T-helper 17 cell (primary cell): ENCODE measurements at regions not wholly inside any gene's neighbourhood (a gene's known extent, or its start where the extent isn't known, plus 50 kb on each side); places are given as distances from the start of the nearest gene placed in this dataset.
"Not testable (repeated sequence)": the region's sequence is repeated elsewhere in the genome, so short reads cannot be mapped to it uniquely, and the experiment has no call there.

Source experiments
- ATAC-seq: fragments of 150-1000 bp; cut with Tn5 transposase; 2 replicates; pipeline ENCODE4 v1.10.0; 2021; ENCODE audit warnings: mild to moderate bottlenecking, moderate library complexity
- DNase-seq, 3 donors: peaks; one replicate each; pipeline versions ENCODE4 v3.0.0 to v3.0.0-alpha.2; 2020 to 2021
- H3K9me3 ChIP-seq: one replicate; pipeline ENCODE4 v1.7.0; 2013; ENCODE audit warnings: low read length, mild to moderate bottlenecking; ENCODE audit not compliant: control insufficient read depth, poor library complexity, severe bottlenecking
- H3K27ac Mint-ChIP-seq: one replicate; pipeline ENCODE4 v1.8.0; 2022; ENCODE audit warnings: mild to moderate bottlenecking, moderate library complexity, mixed read lengths
- H3K27me3 Mint-ChIP-seq: one replicate; pipeline ENCODE4 v1.8.0; 2022; ENCODE audit warnings: mixed read lengths
- H3K36me3 Mint-ChIP-seq: one replicate; pipeline ENCODE4 v1.8.0; 2022; ENCODE audit warnings: low read depth, mixed read lengths
- H3K4me1 Mint-ChIP-seq: one replicate; pipeline ENCODE4 v1.8.0; 2022; ENCODE audit warnings: mild to moderate bottlenecking, mixed read lengths
- H3K4me3 Mint-ChIP-seq: one replicate; pipeline ENCODE4 v1.8.0; 2022; ENCODE audit warnings: mild to moderate bottlenecking, moderate library complexity, mixed read lengths

GRCh38 chr10:114708084-114708483 lies 50.0 kb upstream of the ABLIM1 start:
- ATAC-seq: no peak
- no peaks in the 10 kb centered on the region for H3K4me1 Mint-ChIP-seq

GRCh38 chr10:114708717-114709335 lies 50.8 kb upstream of the ABLIM1 start:
- Mint-ChIP-seq H3K27ac (no peak overlapping the region), H3K4me1 (no peaks in the 10 kb centered on the region), H3K36me3 (peaks cover 3% of the 10 kb centered on the region), H3K27me3 (peaks cover 59% of the 10 kb centered on the region), H3K4me3 (no peak overlapping the region)
- DNase-seq (no peak), ATAC-seq (no peak)
- H3K9me3 ChIP-seq: no peaks in the 10 kb centered on the region

More at GRCh38 chr10:114708084-114708483, 50.0 kb upstream of the ABLIM1 start:
- DNase-seq: no peak
- H3K9me3 ChIP-seq: no peaks in the 10 kb centered on the region
- Mint-ChIP-seq H3K27me3 (peaks cover 52% of the 10 kb centered on the region), H3K4me3 (no peak overlapping the region), H3K27ac (no peak overlapping the region), H3K36me3 (no peaks in the 10 kb centered on the region)

- Mint-ChIP-seq H3K4me1 (no peaks in the 10 kb centered on the region), H3K27me3 (peaks cover 64% of the 10 kb centered on the region), H3K27ac (no peak overlapping the region), H3K4me3 (no peak overlapping the region), H3K36me3 (peaks cover 3% of the 10 kb centered on the region)
- ATAC-seq (no peak), DNase-seq (no peak)
- H3K9me3 ChIP-seq: no peaks in the 10 kb centered on the region
Measured at GRCh38 chr10:114709984-114710383, 51.9 kb upstream of the ABLIM1 start.

- Mint-ChIP-seq H3K27me3 (peaks cover 61% of the 10 kb centered on the region), H3K36me3 (peaks cover 3% of the 10 kb centered on the region), H3K4me1 (no peaks in the 10 kb centered on the region), H3K27ac (no peak overlapping the region), H3K4me3 (no peak overlapping the region)
- ATAC-seq: no peak
- H3K9me3 ChIP-seq: no peaks in the 10 kb centered on the region
- DNase-seq: no peak
Measured at GRCh38 chr10:114711176-114711868, 53.2 kb upstream of the ABLIM1 start.

- ATAC-seq (no peak), DNase-seq (no peak)
- H3K4me1 Mint-ChIP-seq: no peaks in the 10 kb centered on the region
- H3K36me3 Mint-ChIP-seq: peaks cover 3% of the 10 kb centered on the region
- H3K4me3 Mint-ChIP-seq: no peak overlapping the region
- no peak overlapping the region for H3K27ac Mint-ChIP-seq
- no peaks in the 10 kb centered on the region for H3K9me3 ChIP-seq
- peaks cover 58% of the 10 kb centered on the region for H3K27me3 Mint-ChIP-seq
Measured at GRCh38 chr10:114711869-114712250, 53.8 kb upstream of the ABLIM1 start.

GRCh38 chr10:114713525-114714090 lies 55.5 kb upstream of the ABLIM1 start:
- DNase-seq (no peak), ATAC-seq (no peak)
- Mint-ChIP-seq H3K4me1 (peaks cover 2% of the 10 kb centered on the region), H3K36me3 (peaks cover 3% of the 10 kb centered on the region), H3K27me3 (peaks cover 45% of the 10 kb centered on the region), H3K4me3 (no peak overlapping the region), H3K27ac (no peak overlapping the region)
- no peaks in the 10 kb centered on the region for H3K9me3 ChIP-seq

- ATAC-seq: no peak
- Mint-ChIP-seq H3K27ac (no peak overlapping the region), H3K36me3 (peaks cover 3% of the 10 kb centered on the region), H3K4me1 (peaks cover 2% of the 10 kb centered on the region), H3K4me3 (no peak overlapping the region), H3K27me3 (peaks cover 45% of the 10 kb centered on the region)
- no peak for DNase-seq
- no peaks in the 10 kb centered on the region for H3K9me3 ChIP-seq
Measured at GRCh38 chr10:114714281-114714741, 56.2 kb upstream of the ABLIM1 start.

- H3K36me3 Mint-ChIP-seq: peaks cover 3% of the 10 kb centered on the region
- no peak overlapping the region for H3K4me3 Mint-ChIP-seq
- no peak overlapping the region for H3K27ac Mint-ChIP-seq
- ATAC-seq (no peak), DNase-seq (no peak)
- H3K9me3 ChIP-seq: no peaks in the 10 kb centered on the region
- peaks cover 41% of the 10 kb centered on the region for H3K27me3 Mint-ChIP-seq
- peaks cover 2% of the 10 kb centered on the region for H3K4me1 Mint-ChIP-seq
Measured at GRCh38 chr10:114715171-114715670, 57.1 kb upstream of the ABLIM1 start.

- Mint-ChIP-seq H3K27me3 (peaks cover 29% of the 10 kb centered on the region), H3K4me3 (no peak overlapping the region), H3K36me3 (peaks cover 3% of the 10 kb centered on the region), H3K27ac (no peak overlapping the region), H3K4me1 (peaks cover 2% of the 10 kb centered on the region)
- ATAC-seq (no peak), DNase-seq (no peak)
- H3K9me3 ChIP-seq: no peaks in the 10 kb centered on the region
Measured at GRCh38 chr10:114716811-114717404, 58.8 kb upstream of the ABLIM1 start.

- DNase-seq, H3K4me1 Mint-ChIP-seq, H3K4me3 Mint-ChIP-seq, H3K36me3 Mint-ChIP-seq, ATAC-seq, H3K9me3 ChIP-seq, H3K27ac Mint-ChIP-seq: not testable (repeated sequence)
- H3K27me3 Mint-ChIP-seq: peaks cover 26% of the 10 kb centered on the region
Measured at GRCh38 chr10:114717881-114718280, 59.8 kb upstream of the ABLIM1 start.

- H3K9me3 ChIP-seq: no peaks in the 10 kb centered on the region
- DNase-seq (no peak), ATAC-seq (no peak)
- peaks cover 2% of the 10 kb centered on the region for H3K4me1 Mint-ChIP-seq
- no peak overlapping the region for H3K4me3 Mint-ChIP-seq
- no peak overlapping the region for H3K27ac Mint-ChIP-seq
- peaks cover 3% of the 10 kb centered on the region for H3K36me3 Mint-ChIP-seq
- peaks cover 25% of the 10 kb centered on the region for H3K27me3 Mint-ChIP-seq
Measured at GRCh38 chr10:114718374-114718773, 60.3 kb upstream of the ABLIM1 start.

GRCh38 chr10:114719311-114719710 lies 61.2 kb upstream of the ABLIM1 start:
- peaks cover 15% of the 10 kb centered on the region for H3K27me3 Mint-ChIP-seq
- no peak for ATAC-seq
- no peak for DNase-seq
- no peak overlapping the region for H3K27ac Mint-ChIP-seq
- H3K4me3 Mint-ChIP-seq: no peak overlapping the region
- no peaks in the 10 kb centered on the region for H3K9me3 ChIP-seq
- H3K36me3 Mint-ChIP-seq: peaks cover 2% of the 10 kb centered on the region
- peaks cover 2% of the 10 kb centered on the region for H3K4me1 Mint-ChIP-seq

- H3K9me3 ChIP-seq, H3K36me3 Mint-ChIP-seq, ATAC-seq, DNase-seq, H3K4me3 Mint-ChIP-seq, H3K27ac Mint-ChIP-seq, H3K4me1 Mint-ChIP-seq: not testable (repeated sequence)
- peaks cover 15% of the 10 kb centered on the region for H3K27me3 Mint-ChIP-seq
Measured at GRCh38 chr10:114720023-114720422, 61.9 kb upstream of the ABLIM1 start.
